ENCODE measurements at regions not wholly inside any gene's neighbourhood (a gene's known extent, or its start where the extent isn't known, plus 50 kb on each side); places are given as distances from the start of the nearest gene placed in this dataset.

- Histone ChIP-seq H3K9me3 (ENCODE audit: control insufficient read depth, insufficient read depth, low read length) (no peaks in the 10 kb centered on the region), H3K4me1 (ENCODE audit: insufficient read depth, low read length) (no peaks in the 10 kb centered on the region), H3K36me3 (ENCODE audit: insufficient read depth, low read length) (no peaks in the 10 kb centered on the region), H3K9ac (ENCODE audit: low read depth, low read length) (no peak overlapping the region)
Measured at GRCh38 chr6:155690820-155691219, 235.2 kb upstream of the NOX3 start.

- no peaks in the 10 kb centered on the region for H3K4me1 ChIP-seq (ENCODE audit: insufficient read depth, low read length)
Measured at GRCh38 chr6:155687645-155688044, 232.0 kb upstream of the NOX3 start.

GRCh38 chr6:155684416-155685196 is 229.0 kb upstream of the NOX3 start:
- no peaks in the 10 kb centered on the region; the same call in 1 of the 2 replicates for H3K4me1 ChIP-seq (ENCODE audit: insufficient read depth, low read length)
- H3K9me3 ChIP-seq (ENCODE audit: control insufficient read depth, insufficient read depth, low read length) = no peaks in the 10 kb centered on the region
- no peak overlapping the region for H3K9ac ChIP-seq (ENCODE audit: low read depth, low read length)
- H3K36me3 ChIP-seq (ENCODE audit: insufficient read depth, low read length) = no peaks in the 10 kb centered on the region

More at GRCh38 chr6:155687645-155688044, 232.0 kb upstream of the NOX3 start:
- no peaks in the 10 kb centered on the region for H3K36me3 ChIP-seq (ENCODE audit: insufficient read depth, low read length)
- H3K9ac ChIP-seq (ENCODE audit: low read depth, low read length) = no peak overlapping the region
- no peaks in the 10 kb centered on the region for H3K9me3 ChIP-seq (ENCODE audit: control insufficient read depth, insufficient read depth, low read length)

- Histone ChIP-seq H3K9me3 (ENCODE audit: control insufficient read depth, insufficient read depth, low read length) (no peaks in the 10 kb centered on the region), H3K9ac (ENCODE audit: low read depth, low read length) (no peak overlapping the region), H3K36me3 (ENCODE audit: insufficient read depth, low read length) (no peaks in the 10 kb centered on the region), H3K4me1 (ENCODE audit: insufficient read depth, low read length) (no peaks in the 10 kb centered on the region; the same call in 1 of the 2 replicates)
Measured at GRCh38 chr6:155678361-155678760, 222.7 kb upstream of the NOX3 start.

GRCh38 chr6:155676346-155676745 is 220.7 kb upstream of the NOX3 start:
- Histone ChIP-seq H3K9me3 (ENCODE audit: control insufficient read depth, insufficient read depth, low read length) (no peaks in the 10 kb centered on the region), H3K9ac (ENCODE audit: low read depth, low read length) (no peak overlapping the region), H3K36me3 (ENCODE audit: insufficient read depth, low read length) (no peaks in the 10 kb centered on the region), H3K4me1 (ENCODE audit: insufficient read depth, low read length) (no peaks in the 10 kb centered on the region; the same call in 1 of the 2 replicates)

GRCh38 chr6:155670655-155671054 is 215.0 kb upstream of the NOX3 start:
- no peaks in the 10 kb centered on the region for H3K9me3 ChIP-seq (ENCODE audit: control insufficient read depth, insufficient read depth, low read length)
- H3K36me3 ChIP-seq (ENCODE audit: insufficient read depth, low read length) = no peaks in the 10 kb centered on the region
- H3K9ac ChIP-seq (ENCODE audit: low read depth, low read length) = no peak overlapping the region
- H3K4me1 ChIP-seq (ENCODE audit: insufficient read depth, low read length) = no peaks in the 10 kb centered on the region

GRCh38 chr6:155660251-155660977 is 204.8 kb upstream of the NOX3 start:
- Histone ChIP-seq H3K36me3 (ENCODE audit: insufficient read depth, low read length) (no peaks in the 10 kb centered on the region), H3K9me3 (ENCODE audit: control insufficient read depth, insufficient read depth, low read length) (no peaks in the 10 kb centered on the region)

GRCh38 chr6:155656024-155656423 is 200.4 kb upstream of the NOX3 start:
- H3K4me1 ChIP-seq (ENCODE audit: insufficient read depth, low read length) = no peaks in the 10 kb centered on the region

More at GRCh38 chr6:155660251-155660977, 204.8 kb upstream of the NOX3 start:
- no peak overlapping the region for H3K9ac ChIP-seq (ENCODE audit: low read depth, low read length)
- no peaks in the 10 kb centered on the region for H3K4me1 ChIP-seq (ENCODE audit: insufficient read depth, low read length)

GRCh38 chr6:155654474-155654873 is 198.8 kb upstream of the NOX3 start:
- Histone ChIP-seq H3K4me1 (ENCODE audit: insufficient read depth, low read length) (no peaks in the 10 kb centered on the region), H3K9ac (ENCODE audit: low read depth, low read length) (no peak overlapping the region), H3K36me3 (ENCODE audit: insufficient read depth, low read length) (no peaks in the 10 kb centered on the region), H3K9me3 (ENCODE audit: control insufficient read depth, insufficient read depth, low read length) (0 out of 2 replicates have a peak, but pooled peaks cover 2% of the 10 kb centered on the region)

More at GRCh38 chr6:155656024-155656423, 200.4 kb upstream of the NOX3 start:
- H3K36me3 ChIP-seq (ENCODE audit: insufficient read depth, low read length) = no peaks in the 10 kb centered on the region
- 0 out of 2 replicates have a peak, but pooled peaks cover 2% of the 10 kb centered on the region for H3K9me3 ChIP-seq (ENCODE audit: control insufficient read depth, insufficient read depth, low read length)
- H3K9ac ChIP-seq (ENCODE audit: low read depth, low read length) = no peak overlapping the region

GRCh38 chr6:155648301-155648700 is 192.7 kb upstream of the NOX3 start:
- no peaks in the 10 kb centered on the region for H3K9me3 ChIP-seq (ENCODE audit: control insufficient read depth, insufficient read depth, low read length)

GRCh38 chr6:155647354-155647753 is 191.7 kb upstream of the NOX3 start:
- H3K9ac ChIP-seq (ENCODE audit: low read depth, low read length) = no peak overlapping the region
- H3K36me3 ChIP-seq (ENCODE audit: insufficient read depth, low read length) = no peaks in the 10 kb centered on the region
- no peaks in the 10 kb centered on the region for H3K9me3 ChIP-seq (ENCODE audit: control insufficient read depth, insufficient read depth, low read length)
- H3K4me1 ChIP-seq (ENCODE audit: insufficient read depth, low read length) = peaks cover 4% of the 10 kb centered on the region; the same call in 1 of the 2 replicates

More at GRCh38 chr6:155648301-155648700, 192.7 kb upstream of the NOX3 start:
- Histone ChIP-seq H3K4me1 (ENCODE audit: insufficient read depth, low read length) (peaks cover 4% of the 10 kb centered on the region; the same call in 1 of the 2 replicates), H3K36me3 (ENCODE audit: insufficient read depth, low read length) (no peaks in the 10 kb centered on the region), H3K9ac (ENCODE audit: low read depth, low read length) (no peak overlapping the region)

GRCh38 chr6:155646443-155646842 is 190.8 kb upstream of the NOX3 start:
- Histone ChIP-seq H3K9me3 (ENCODE audit: control insufficient read depth, insufficient read depth, low read length) (no peaks in the 10 kb centered on the region), H3K4me1 (ENCODE audit: insufficient read depth, low read length) (peaks cover 4% of the 10 kb centered on the region; the same call in 1 of the 2 replicates), H3K36me3 (ENCODE audit: insufficient read depth, low read length) (no peaks in the 10 kb centered on the region), H3K9ac (ENCODE audit: low read depth, low read length) (no peak overlapping the region)

GRCh38 chr6:155645325-155645724 is 189.7 kb upstream of the NOX3 start:
- no peak overlapping the region for H3K9ac ChIP-seq (ENCODE audit: low read depth, low read length)
- H3K4me1 ChIP-seq (ENCODE audit: insufficient read depth, low read length) = peaks cover 4% of the 10 kb centered on the region; the same call in 1 of the 2 replicates
- no peaks in the 10 kb centered on the region for H3K36me3 ChIP-seq (ENCODE audit: insufficient read depth, low read length)
- H3K9me3 ChIP-seq (ENCODE audit: control insufficient read depth, insufficient read depth, low read length) = no peaks in the 10 kb centered on the region

- H3K36me3 ChIP-seq (ENCODE audit: insufficient read depth, low read length) = no peaks in the 10 kb centered on the region
- H3K4me1 ChIP-seq (ENCODE audit: insufficient read depth, low read length) = no peaks in the 10 kb centered on the region
- no peaks in the 10 kb centered on the region; the same call in 1 of the 2 replicates for H3K9me3 ChIP-seq (ENCODE audit: control insufficient read depth, insufficient read depth, low read length)
- no peak overlapping the region for H3K9ac ChIP-seq (ENCODE audit: low read depth, low read length)
Measured at GRCh38 chr6:155641603-155642002, 186.0 kb upstream of the NOX3 start.

Data from ES-I3 (cell line).